Left kidney (tissue), 1 donor: ENCODE measurements at regions not wholly inside any gene's neighbourhood (a gene's known extent, or its start where the extent isn't known, plus 50 kb on each side); places are given as distances from the start of the nearest gene placed in this dataset.
"Not testable (repeated sequence)": the region's sequence is repeated elsewhere in the genome, so short reads cannot be mapped to it uniquely, and the experiment has no call there.

Experiments
- DNase-seq: peaks from one replicate; pipeline ENCODE4 v3.0.0-alpha.2; 2013

DNA sequence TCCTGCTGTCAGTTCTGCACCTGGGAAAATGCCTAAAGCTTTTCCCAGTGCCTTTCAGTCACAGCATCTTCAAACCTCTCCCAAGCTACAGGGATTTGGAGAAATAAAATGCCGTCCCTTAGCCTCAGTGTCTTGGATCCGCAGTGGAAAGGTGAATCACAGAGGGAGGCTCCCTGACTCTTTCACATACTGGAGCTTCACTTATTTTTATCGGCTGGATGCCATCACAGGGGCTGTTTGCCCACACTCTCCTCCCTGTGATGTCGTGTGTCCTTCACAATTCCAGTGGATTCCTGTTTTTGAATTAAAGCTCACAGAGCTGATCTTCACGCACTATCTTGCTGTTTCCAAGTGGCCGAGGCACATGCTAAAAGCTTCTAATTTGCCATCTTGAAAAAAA is 1303.1 kb upstream of the DDX18 start:
- DNase-seq: no peak

DNA sequence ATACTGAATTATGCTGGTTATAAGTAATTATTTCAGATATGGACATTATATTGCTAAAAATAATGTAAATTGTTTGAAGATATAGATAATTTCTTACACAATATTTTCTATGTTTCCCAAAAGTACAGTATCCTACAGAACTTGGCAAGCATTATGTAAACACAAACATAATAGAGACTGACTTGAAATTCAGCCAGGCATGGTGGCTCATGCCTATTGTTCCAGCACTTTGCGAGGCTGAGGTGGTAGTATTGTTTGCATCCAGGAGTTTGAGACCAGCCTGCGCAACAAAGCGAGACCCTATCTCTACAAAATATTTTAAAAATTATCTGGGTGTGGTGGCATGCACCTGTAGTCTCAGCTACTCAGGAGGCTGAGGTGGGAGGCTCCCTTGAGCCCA is 1300.5 kb upstream of the DDX18 start:
- DNase-seq: no peak

DNA sequence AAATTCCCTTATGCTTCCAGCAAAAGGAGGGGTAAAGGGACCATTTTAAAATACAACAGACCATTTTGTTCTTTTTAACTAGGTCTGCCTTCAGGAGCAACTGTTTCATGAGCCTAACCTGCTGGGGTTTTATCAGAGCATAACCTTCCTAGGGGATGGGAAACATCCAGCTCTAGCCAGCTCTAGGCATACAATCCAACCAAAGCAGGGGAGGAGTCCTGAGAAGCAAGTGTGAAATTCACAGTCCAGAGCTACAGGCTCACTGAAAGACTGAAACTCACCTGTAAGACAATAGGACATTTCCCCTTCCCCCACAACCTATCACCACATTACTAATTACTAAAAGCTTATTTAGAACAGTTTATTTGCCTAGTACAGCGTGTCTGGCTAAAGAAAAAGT is 1296.6 kb upstream of the DDX18 start:
- no peak for DNase-seq

GRCh38 chr2:116537811-116538210 is 1276.7 kb upstream of the DDX18 start:
- no peak for DNase-seq

DNA sequence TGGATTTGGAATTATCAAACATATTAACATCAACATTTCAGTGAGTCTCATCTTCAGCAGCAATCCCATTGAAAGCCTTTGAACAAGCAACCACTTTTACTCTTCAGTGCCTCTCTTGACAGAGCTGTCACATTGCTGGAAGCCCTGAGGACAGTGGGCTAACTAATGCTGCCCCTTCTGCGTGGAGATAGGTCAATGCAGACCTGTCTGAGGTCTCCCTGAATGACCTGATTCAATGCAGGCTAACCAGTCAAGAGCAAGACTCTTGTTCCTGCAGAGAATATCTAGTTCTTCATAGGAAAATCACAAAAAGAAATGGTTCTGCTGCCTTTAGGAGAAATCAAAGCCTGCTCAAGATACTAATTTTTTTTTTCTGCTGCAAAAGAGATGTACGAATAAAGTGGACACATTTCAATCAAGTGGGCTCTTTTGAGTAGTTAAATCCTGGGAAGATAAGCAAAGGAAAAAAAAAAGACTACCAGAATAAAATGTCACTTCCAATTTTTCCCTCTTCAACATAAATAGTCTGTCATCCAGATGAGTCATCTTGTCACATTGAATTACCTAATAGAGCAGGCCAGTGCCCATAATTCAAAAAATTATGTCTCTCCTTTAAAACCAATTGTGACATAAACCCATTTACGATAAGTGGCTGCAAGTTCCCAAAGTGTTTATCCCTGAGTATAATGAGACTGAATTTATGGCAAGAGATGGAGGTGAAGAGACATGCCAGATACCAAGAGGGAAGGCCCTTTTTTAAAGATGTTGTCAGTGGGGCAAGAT is 1269.0 kb upstream of the DDX18 start:
- DNase-seq: no peak

DNA sequence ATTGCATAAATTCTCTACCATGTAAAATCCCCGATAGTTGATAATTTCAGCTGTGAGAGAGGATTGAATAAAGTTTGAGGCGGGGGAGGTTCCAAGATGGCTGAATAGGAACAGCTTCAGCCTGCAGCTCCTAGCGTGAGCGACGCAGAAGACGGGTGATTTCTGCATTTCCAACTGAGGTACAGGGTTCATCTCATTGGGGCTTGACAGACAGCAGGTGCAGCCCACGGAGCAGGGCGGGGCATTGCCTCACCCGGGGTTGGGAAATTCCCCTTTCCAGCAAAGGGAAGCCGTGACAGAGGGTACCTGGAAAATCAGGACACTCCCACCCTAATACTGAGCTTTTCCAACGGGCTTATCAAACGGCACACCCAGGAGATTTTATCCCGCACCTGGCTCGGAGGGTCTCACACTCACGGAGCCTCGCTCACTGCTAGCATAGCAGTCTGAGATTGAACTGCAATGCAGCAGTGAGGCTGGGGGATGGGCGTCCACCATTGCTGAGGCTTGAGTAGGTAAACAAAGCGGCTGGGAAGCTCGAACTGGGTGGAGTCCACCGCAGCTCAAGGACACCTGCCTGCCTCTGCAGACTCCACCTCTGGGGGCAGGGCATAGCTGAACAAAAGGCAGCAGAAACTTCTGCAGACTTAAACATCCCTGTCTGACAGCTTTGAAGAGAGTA is 1261.6 kb upstream of the DDX18 start:
- not testable (repeated sequence) for DNase-seq

DNA sequence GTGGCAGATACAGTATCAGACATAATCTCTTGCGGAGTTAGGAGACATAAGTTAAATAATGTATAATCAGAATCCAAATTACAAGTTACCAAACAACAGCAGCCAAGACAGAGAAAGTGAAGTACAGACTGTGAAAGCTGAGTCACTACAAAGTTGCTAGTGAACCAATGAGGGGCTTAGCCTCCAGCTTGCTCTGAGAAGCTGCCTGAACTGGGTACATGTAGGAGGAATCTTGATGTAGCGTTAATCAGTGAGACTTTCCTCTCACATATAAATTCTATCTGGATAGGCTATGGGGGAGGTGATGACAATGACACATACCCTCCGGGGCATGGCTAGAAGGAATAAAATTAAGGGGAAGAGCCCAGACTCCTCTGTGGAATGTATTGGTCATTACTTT is 1234.3 kb upstream of the DDX18 start:
- DNase-seq: no peak

GRCh38 chr2:116582850-116583249 is 1231.6 kb upstream of the DDX18 start:
- DNase-seq: no peak

DNA sequence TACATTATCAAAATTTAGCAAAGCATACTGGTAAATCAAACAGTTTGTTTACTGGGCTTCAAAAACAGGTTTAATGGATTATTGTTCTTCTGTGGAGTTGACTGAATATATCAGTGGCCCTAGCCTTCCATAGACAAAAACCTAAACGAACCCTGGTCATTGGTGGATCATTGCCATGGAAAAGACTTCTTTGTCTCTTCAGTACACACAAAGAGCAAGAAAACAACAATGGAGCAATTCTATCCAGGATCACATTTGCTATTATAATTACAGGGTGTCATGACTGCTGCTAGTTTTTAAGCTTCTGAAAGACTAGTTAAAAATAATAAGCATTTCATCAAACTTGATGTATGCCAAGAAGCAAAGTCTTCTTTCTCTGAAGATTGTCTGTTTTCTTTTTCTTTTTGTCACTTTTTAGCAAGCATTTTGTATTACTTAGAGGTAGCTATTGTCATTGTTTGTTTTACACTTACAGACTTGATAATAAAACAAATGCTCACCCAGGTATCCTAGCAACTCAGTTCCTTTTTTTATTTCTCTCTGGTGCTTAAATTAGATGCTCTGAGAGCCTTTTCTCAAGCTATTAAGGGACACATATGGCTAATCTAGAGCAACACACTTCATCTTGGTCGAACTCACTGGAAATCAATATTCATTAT is 1228.7 kb upstream of the DDX18 start:
- DNase-seq: no peak

- DNase-seq: no peak
Observed at GRCh38 chr2:116586328-116586689, 1228.2 kb upstream of the DDX18 start.
